Neuron (in vitro differentiated cells): ENCODE measurements at regions not wholly inside any gene's neighbourhood (a gene's known extent, or its start where the extent isn't known, plus 50 kb on each side); places are given as distances from the start of the nearest gene placed in this dataset.

ENCODE experiments used
- H2AFZ ChIP-seq: one replicate; pipeline ENCODE4 v1.6.1; 2013; ENCODE audit warnings: low read depth, mild to moderate bottlenecking, inconsistent platforms, low read length, moderate library complexity
- H3K27me3 ChIP-seq: one replicate; pipeline ENCODE4 v1.6.1; 2013; ENCODE audit warnings: low read length; ENCODE audit not compliant: insufficient read depth
- H3K36me3 ChIP-seq: one replicate; pipeline ENCODE4 v1.6.1; 2013; ENCODE audit warnings: low read length; ENCODE audit not compliant: insufficient read depth
- H3K4me1 ChIP-seq: one replicate; pipeline ENCODE4 v1.6.1; 2013; ENCODE audit warnings: low read length; ENCODE audit not compliant: insufficient read depth
- H3K4me3 ChIP-seq: 2 replicates; pipeline ENCODE4 v1.5.1; 2013; ENCODE audit warnings: mild to moderate bottlenecking, low read length, moderate library complexity
- H3K9me3 ChIP-seq: one replicate; pipeline ENCODE4 v1.6.1; 2013; ENCODE audit warnings: low read length

DNA sequence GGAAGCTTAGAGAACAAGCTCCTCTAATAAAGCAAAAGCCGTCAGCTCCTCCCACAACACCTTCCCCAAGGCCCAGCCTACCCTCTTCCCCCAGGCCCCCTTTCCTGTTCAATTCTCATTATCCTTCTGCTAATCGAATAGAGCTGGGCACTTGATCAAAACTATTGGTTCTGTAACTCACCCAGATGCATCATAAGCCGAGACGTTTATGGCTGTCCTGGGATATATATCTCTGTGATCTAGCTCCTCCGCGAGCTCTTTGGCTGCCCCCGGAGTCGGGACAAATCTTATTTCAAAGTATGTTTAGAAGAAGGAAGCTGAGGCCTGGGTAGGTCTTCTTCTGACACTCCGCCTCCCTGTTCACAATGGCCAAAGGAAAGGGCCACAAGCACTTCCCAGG lies 88.3 kb upstream of the KLHL29 start:
- no peak overlapping the region for H3K4me3 ChIP-seq
- H3K36me3 ChIP-seq: no peaks in the 10 kb centered on the region
- H2AFZ ChIP-seq: no peak overlapping the region
- peaks cover 6% of the 10 kb centered on the region for H3K4me1 ChIP-seq
- no peaks in the 10 kb centered on the region for H3K27me3 ChIP-seq
- H3K9me3 ChIP-seq: no peaks in the 10 kb centered on the region

DNA sequence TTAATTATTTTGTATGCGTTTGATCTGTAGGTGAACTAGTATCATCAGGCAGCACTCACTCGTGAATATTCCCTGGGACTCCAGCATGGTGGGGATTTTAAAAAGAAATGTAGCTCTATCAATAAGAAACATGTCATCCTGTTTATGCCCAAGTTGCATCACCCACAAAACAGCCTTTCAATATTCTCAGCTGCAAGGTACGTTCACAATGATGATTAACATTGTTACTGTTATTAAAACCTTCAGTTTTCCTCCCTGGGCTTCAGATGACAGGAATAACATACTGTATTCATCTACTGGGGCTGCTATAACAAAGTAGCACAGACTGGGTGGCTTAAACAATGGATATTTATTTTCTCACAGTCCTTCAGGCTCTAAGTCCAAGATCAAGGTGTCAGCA lies 87.9 kb upstream of the KLHL29 start:
- Histone ChIP-seq H2AFZ (no peak overlapping the region), H3K4me3 (no peak overlapping the region), H3K4me1 (peaks cover 6% of the 10 kb centered on the region), H3K36me3 (no peaks in the 10 kb centered on the region), H3K9me3 (no peaks in the 10 kb centered on the region), H3K27me3 (no peaks in the 10 kb centered on the region)

DNA sequence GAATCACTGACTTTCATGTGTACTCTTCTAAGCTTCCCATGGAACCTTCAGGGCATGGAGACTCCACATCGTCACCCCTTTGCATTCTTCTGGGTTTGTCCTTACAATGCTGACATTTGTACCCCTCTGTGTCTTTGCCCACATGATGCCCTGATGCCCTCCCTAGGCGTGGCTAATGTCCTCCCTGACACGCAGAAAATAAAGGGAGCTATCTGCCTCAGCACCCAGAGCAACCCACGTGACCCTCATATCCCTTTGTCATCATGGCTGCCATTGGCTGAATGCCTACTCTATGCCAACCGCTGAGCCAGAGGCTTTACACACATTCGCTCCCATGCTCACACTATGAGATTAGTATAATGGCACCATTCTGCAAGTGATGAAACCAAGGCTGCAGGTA lies 86.4 kb upstream of the KLHL29 start:
- no peaks in the 10 kb centered on the region for H3K9me3 ChIP-seq
- no peaks in the 10 kb centered on the region for H3K27me3 ChIP-seq
- no peak overlapping the region for H2AFZ ChIP-seq
- H3K36me3 ChIP-seq: no peaks in the 10 kb centered on the region
- no peak overlapping the region for H3K4me3 ChIP-seq
- H3K4me1 ChIP-seq: peaks cover 6% of the 10 kb centered on the region

DNA sequence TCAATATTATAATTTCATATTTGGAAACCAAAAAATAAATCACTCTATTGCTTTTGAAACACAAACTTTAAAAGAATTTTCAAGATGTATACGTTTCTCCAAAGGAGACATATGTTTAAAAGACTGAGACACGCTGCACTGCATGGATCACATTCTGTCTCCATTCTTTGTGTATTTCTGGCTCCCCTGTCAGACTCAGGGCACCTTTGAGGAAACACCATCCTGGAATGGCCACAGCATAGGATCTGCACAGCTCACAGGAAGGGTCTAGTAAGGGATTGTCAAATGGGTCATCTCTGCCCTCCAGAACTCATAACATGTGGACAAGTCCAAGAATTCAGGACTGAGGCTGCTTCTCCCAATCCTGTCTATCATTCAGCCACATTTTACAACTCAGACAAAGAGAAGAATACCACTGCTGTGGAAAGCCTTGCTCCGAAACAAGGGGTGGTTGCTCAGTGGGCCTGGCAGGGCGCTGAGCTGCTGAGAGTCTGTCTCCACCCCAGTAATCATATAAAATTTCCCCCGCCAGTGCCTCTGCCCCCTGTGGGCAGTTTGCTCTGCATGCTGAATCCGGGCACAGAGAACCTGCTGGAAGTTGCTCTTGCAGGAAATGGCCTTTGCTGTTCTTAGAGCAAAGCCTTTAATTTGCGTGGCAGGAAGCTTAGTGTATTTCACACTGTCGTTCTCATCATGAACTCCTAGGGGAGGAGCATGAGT lies 85.3 kb upstream of the KLHL29 start:
- Histone ChIP-seq H3K36me3 (no peaks in the 10 kb centered on the region), H2AFZ (no peak overlapping the region), H3K4me1 (peaks cover 6% of the 10 kb centered on the region), H3K27me3 (no peaks in the 10 kb centered on the region), H3K4me3 (no peak overlapping the region), H3K9me3 (no peaks in the 10 kb centered on the region)

DNA sequence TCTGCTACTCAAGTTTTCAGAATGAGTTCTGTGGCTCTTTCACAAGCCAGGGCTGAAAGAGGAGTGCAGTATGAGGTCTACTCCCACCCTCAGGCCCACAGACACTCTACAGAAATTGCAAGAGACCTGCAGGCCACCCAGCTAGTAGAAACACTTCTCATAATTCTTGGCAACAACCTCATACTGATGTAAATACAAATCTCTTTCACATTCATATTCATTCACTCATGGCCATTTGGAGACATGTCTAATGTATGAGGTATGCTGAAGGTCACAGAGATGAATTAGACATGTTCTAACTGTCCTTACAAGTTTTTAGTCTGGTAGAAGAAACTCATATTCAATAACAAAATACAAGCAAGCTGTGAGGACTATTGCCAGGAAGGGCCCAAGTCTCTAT lies 83.8 kb upstream of the KLHL29 start:
- H3K4me3 ChIP-seq: no peak overlapping the region
- H2AFZ ChIP-seq: no peak overlapping the region
- H3K27me3 ChIP-seq: no peaks in the 10 kb centered on the region
- H3K36me3 ChIP-seq: no peaks in the 10 kb centered on the region
- peaks cover 6% of the 10 kb centered on the region for H3K4me1 ChIP-seq
- no peaks in the 10 kb centered on the region for H3K9me3 ChIP-seq

DNA sequence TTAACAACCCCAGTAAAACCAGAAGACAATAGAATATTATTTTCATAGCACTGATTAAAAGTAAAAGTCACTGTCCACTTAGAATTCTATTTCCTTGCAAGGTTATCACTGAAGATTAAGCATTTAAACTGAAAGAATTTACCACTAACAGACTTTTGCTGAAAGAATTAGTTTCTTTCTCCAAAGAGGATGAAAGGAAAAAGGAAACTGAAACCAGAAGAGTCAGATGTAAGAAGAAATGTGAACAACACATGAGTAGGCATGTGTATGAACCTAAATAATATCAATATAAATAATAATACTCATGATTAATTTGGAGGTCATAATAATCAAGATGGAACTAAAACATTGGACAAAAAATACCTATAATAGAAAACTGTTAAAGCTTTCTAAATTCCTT lies 82.4 kb upstream of the KLHL29 start:
- no peaks in the 10 kb centered on the region for H3K9me3 ChIP-seq
- H3K27me3 ChIP-seq: no peaks in the 10 kb centered on the region
- H3K4me1 ChIP-seq: peaks cover 6% of the 10 kb centered on the region
- no peaks in the 10 kb centered on the region for H3K36me3 ChIP-seq
- H2AFZ ChIP-seq: no peak overlapping the region
- no peak overlapping the region for H3K4me3 ChIP-seq

DNA sequence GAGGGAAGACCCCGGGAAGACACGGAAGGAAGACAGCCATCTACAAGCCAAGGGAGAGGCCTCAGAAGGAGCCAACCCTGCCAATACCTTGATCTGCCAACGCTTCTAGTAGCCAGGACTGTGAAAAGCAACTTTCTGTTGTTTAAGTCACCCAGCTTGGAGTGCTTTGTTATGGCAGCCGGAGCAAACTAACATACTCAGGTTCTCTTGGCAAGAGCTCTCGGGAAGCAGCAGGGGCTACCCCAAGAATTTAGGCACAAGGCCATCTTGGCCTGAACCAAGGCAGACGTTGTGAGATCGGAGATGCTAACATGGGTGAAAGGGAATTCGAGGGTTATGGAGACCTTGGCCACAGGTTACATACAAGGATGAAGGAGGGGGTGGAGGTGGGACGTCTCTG lies 78.6 kb upstream of the KLHL29 start:
- Histone ChIP-seq H3K9me3 (no peaks in the 10 kb centered on the region), H3K4me1 (no peaks in the 10 kb centered on the region), H2AFZ (no peak overlapping the region), H3K27me3 (no peaks in the 10 kb centered on the region), H3K4me3 (no peak overlapping the region), H3K36me3 (no peaks in the 10 kb centered on the region)

DNA sequence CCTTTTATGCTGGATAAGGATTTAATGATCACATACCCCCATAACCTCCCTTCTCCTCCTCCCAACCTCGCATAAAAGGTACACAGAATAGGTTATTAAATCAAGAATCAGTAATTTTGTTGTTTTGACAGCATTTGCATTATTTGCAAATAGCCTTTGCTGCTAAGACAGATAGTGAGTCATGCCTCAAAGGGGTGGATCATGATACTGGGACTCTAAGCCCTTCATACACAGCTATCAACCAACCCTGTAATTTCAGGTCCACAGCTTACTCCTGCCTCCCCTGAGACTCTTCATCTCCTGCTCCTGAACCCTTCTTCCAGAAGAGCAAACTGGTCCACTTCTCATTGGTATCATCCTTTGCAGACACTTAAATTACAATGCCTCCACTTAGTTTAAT lies 73.8 kb upstream of the KLHL29 start:
- Histone ChIP-seq H3K4me3 (no peak overlapping the region), H3K9me3 (no peaks in the 10 kb centered on the region), H3K27me3 (no peaks in the 10 kb centered on the region), H3K36me3 (no peaks in the 10 kb centered on the region), H3K4me1 (no peaks in the 10 kb centered on the region), H2AFZ (no peak overlapping the region)

DNA sequence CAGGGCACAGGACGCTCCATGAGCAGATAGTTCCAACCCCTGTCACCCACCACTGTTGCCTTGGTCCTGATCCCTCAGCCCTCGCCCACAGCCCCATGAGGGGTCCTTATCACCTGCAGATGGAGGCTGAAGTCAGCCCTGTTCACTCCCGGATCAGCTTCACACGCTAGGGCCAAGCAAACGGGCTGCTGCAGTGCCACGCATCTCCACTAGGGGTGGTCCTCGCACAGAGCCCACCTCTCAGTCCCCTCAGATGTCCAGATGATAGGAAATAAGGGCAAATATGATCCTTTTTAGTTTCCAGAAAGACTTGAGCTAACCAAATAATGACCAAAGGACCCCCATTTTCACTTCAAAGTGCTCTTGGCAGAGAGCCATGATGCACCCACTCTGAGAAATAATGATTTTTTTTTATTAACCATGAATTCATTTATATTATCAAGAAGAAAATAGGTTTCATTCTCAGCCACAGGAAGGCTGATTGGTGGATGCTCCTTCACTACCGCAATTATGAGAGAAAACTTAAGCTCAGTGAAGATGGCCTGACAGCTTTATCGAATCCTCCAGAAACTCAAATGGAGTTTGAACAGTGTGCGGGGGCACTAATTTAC lies 71.9 kb upstream of the KLHL29 start:
- Histone ChIP-seq H3K27me3 (no peaks in the 10 kb centered on the region), H3K9me3 (no peaks in the 10 kb centered on the region), H3K36me3 (no peaks in the 10 kb centered on the region), H2AFZ (no peak overlapping the region), H3K4me3 (no peak overlapping the region), H3K4me1 (no peaks in the 10 kb centered on the region)

DNA sequence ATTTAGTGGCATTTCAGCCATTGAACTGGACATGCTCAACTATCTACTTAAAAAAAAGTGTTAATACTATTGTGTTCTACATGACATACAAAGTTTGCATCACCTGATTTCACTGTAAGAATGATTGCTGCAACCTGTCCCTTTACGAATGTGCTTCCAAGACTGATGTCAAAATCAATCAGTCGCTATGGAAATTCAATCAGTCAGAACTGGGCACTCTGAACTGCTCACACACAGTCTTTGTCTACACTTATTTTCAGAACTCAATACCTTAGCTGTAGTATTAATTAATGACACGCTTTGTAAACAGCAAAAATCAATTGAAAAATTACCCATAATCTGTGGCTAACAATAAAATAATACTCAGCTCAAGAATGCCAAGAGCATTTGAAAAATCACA lies 70.3 kb upstream of the KLHL29 start:
- Histone ChIP-seq H3K4me3 (no peak overlapping the region), H2AFZ (no peak overlapping the region), H3K27me3 (no peaks in the 10 kb centered on the region), H3K9me3 (no peaks in the 10 kb centered on the region), H3K36me3 (no peaks in the 10 kb centered on the region), H3K4me1 (no peaks in the 10 kb centered on the region)

DNA sequence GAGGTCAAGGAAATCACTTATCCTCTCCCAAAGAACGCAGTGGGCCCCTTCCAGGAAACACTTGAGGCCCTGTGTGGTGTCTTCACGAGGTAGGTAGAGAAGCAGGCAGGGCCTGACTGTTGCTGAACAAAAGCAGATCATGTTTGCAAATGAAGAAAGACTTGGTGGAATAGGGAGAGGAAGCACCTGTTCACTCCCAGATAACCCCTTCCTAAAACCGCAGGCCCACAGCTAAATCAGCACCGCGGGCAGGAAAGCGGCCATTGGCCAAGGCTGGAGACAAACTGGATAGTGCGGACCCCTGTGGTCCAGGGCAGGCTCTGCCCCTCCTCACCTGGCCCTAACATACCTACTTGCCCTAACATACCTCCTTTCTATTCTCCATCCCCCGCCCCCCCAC lies 64.9 kb upstream of the KLHL29 start:
- H3K36me3 ChIP-seq: no peaks in the 10 kb centered on the region
- no peaks in the 10 kb centered on the region for H3K9me3 ChIP-seq
- no peaks in the 10 kb centered on the region for H3K27me3 ChIP-seq
- H3K4me3 ChIP-seq: no peak overlapping the region
- no peak overlapping the region for H2AFZ ChIP-seq
- no peaks in the 10 kb centered on the region for H3K4me1 ChIP-seq

DNA sequence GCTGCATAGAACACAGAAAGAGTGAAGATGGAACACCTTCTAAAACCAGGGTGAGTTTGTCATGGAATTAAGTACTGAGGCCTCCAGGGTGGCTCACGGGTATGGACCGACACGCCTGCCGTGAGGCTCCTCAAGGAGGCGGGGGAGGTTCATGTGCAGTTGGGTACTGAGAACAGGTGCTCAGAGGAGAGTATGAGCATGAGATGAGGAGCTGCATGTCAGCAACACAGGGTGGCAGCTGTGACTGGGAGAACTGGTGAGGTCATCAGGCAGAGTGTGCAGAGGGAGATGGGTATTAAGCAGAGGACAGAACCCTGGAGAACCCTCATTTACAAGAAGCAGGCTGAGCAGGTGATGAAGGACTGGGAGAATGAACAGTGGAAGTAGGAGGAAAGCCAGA lies 63.2 kb upstream of the KLHL29 start:
- Histone ChIP-seq H3K9me3 (no peaks in the 10 kb centered on the region), H3K27me3 (no peaks in the 10 kb centered on the region), H3K4me3 (no peak overlapping the region), H3K36me3 (no peaks in the 10 kb centered on the region), H2AFZ (no peak overlapping the region), H3K4me1 (no peaks in the 10 kb centered on the region)

DNA sequence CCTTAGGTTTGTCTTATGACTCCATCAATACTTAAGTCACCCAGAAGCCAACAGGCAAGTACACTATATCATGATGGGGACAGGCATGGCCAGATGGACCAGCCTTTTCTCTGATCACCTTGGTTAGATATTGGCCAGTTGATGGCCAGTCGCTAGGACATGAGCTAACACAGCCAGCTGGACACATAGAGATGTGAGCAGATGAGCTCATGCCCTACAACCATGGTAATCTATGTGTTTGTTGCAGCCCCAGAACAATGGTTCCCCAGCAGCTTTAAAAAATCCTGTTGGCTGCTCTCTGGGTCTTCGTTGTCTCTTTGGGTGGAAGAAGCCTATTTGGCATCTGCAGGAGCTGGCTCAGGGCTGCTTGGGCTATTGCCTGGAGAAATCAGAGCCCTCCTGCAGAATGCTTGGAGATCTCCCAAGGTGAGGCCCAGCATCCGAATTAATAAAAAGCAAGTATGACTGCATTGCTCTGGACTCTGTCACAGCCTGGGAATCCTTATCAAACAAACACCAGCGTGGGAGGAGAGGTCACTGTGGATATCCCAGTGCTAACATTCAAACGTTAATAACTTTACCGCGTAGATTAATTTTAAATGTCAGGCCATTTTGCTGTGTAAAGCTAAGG lies 62.3 kb upstream of the KLHL29 start:
- no peaks in the 10 kb centered on the region for H3K9me3 ChIP-seq
- no peaks in the 10 kb centered on the region for H3K4me1 ChIP-seq
- no peak overlapping the region for H2AFZ ChIP-seq
- no peak overlapping the region for H3K4me3 ChIP-seq
- H3K36me3 ChIP-seq: no peaks in the 10 kb centered on the region
- H3K27me3 ChIP-seq: no peaks in the 10 kb centered on the region
